ENCODE measurements at regions not wholly inside any gene's neighbourhood (a gene's known extent, or its start where the extent isn't known, plus 50 kb on each side); places are given as distances from the start of the nearest gene placed in this dataset.

- TF ChIP-seq, protein P1, sequence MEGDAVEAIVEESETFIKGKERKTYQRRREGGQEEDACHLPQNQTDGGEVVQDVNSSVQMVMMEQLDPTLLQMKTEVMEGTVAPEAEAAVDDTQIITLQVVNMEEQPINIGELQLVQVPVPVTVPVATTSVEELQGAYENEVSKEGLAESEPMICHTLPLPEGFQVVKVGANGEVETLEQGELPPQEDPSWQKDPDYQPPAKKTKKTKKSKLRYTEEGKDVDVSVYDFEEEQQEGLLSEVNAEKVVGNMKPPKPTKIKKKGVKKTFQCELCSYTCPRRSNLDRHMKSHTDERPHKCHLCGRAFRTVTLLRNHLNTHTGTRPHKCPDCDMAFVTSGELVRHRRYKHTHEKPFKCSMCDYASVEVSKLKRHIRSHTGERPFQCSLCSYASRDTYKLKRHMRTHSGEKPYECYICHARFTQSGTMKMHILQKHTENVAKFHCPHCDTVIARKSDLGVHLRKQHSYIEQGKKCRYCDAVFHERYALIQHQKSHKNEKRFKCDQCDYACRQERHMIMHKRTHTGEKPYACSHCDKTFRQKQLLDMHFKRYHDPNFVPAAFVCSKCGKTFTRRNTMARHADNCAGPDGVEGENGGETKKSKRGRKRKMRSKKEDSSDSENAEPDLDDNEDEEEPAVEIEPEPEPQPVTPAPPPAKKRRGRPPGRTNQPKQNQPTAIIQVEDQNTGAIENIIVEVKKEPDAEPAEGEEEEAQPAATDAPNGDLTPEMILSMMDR (IDR thresholded peaks at IDR 0.05): no peak
- no peak for TF ChIP-seq POLR2A (IDR thresholded peaks at IDR 0.05)
Observed at GRCh38 chr2:157068237-157068636, 189.3 kb upstream of the GALNT5 start.

Measured in heart left ventricle (tissue), 13 donors.